GM23248 (cell line): ENCODE measurements at regions not wholly inside any gene's neighbourhood (a gene's known extent, or its start where the extent isn't known, plus 50 kb on each side); places are given as distances from the start of the nearest gene placed in this dataset.

Experiments
- EZH2 ChIP-seq: fragments of 200-600 bp; sonication (generic); IDR thresholded peaks from 2 replicates; pipeline ENCODE4 v1.6.1; 2018; ENCODE audit warnings: antibody characterized with exemption, mild to moderate bottlenecking; ENCODE audit not compliant: insufficient read depth, poor library complexity, severe bottlenecking
- EZH2phosphoT487 ChIP-seq: fragments of 200-600 bp; sonication (generic); IDR thresholded peaks from 2 replicates; pipeline ENCODE4 v1.6.1; 2018; ENCODE audit warnings: antibody characterized with exemption, moderate library complexity, mild to moderate bottlenecking, low read depth; ENCODE audit not compliant: insufficient read depth

- no peak for TF ChIP-seq EZH2
- no peak for TF ChIP-seq EZH2phosphoT487
These were observed 287.4 kb downstream of the RAB28 start for GRCh38 chr4:13196721-13197120.
